Smooth muscle cell (in vitro differentiated cells): ENCODE measurements at regions not wholly inside any gene's neighbourhood (a gene's known extent, or its start where the extent isn't known, plus 50 kb on each side); places are given as distances from the start of the nearest gene placed in this dataset.

ENCODE experiments used
- DNase-seq: peaks from one replicate; lab custom pipeline; 2025; ENCODE audit not compliant: unreplicated experiment; lab: John Stamatoyannopoulos, UW
- H2AFZ ChIP-seq: fragments of 200-600 bp; sonication (generic); 2 replicates; pipeline ENCODE4 v1.6.0; 2016; ENCODE audit warnings: antibody characterized with exemption, low read depth, mild to moderate bottlenecking
- H3F3A ChIP-seq: fragments of 200-600 bp; sonication (generic); 2 replicates; pipeline ENCODE4 v1.6.0; 2017; ENCODE audit warnings: antibody characterized with exemption, low read depth
- H3K27ac ChIP-seq: fragments of 200-600 bp; sonication (generic); 2 replicates; pipeline ENCODE4 v1.5.1; 2016; ENCODE audit warnings: low read depth, mild to moderate bottlenecking
- H3K27me3 ChIP-seq: fragments of 200-600 bp; sonication (generic); 2 replicates; pipeline ENCODE4 v1.6.1; 2016; ENCODE audit warnings: low read depth, mild to moderate bottlenecking
- H3K36me3 ChIP-seq: fragments of 200-600 bp; sonication (generic); 2 replicates; pipeline ENCODE4 v1.5.1; 2016; ENCODE audit warnings: low read depth
- H3K4me1 ChIP-seq: fragments of 200-600 bp; sonication (generic); 2 replicates; pipeline ENCODE4 v1.5.1; 2016; ENCODE audit warnings: low read depth
- H3K4me2 ChIP-seq: fragments of 200-600 bp; sonication (generic); 2 replicates; pipeline ENCODE4 v1.6.0; 2016; ENCODE audit warnings: mild to moderate bottlenecking
- H3K4me3 ChIP-seq: fragments of 200-600 bp; sonication (generic); 2 replicates; pipeline ENCODE4 v1.5.1; 2016; ENCODE audit warnings: mild to moderate bottlenecking
- H3K79me2 ChIP-seq: fragments of 200-600 bp; sonication (generic); 2 replicates; pipeline ENCODE4 v1.6.0; 2016; ENCODE audit warnings: low read depth, mild to moderate bottlenecking
- H3K9ac ChIP-seq: fragments of 200-600 bp; sonication (generic); 2 replicates; pipeline ENCODE4 v1.6.0; 2016; ENCODE audit warnings: low read depth
- H3K9me3 ChIP-seq: fragments of 200-600 bp; sonication (generic); replicated peaks from 2 replicates; pipeline ENCODE4 v1.5.1; 2016; ENCODE audit warnings: low read depth
- H4K20me1 ChIP-seq: fragments of 200-600 bp; sonication (generic); 2 replicates; pipeline ENCODE4 v1.6.0; 2016; ENCODE audit warnings: low read depth
- WGBS: methylation state at CpG from one replicate; pipeline ENCODE4 v1.1.7; 2016; ENCODE audit warnings: low lambda C conversion rate; 5-methylcytosine and 5-hydroxymethylcytosine counted together
- TF ChIP-seq, protein P1 (sequence below): fragments of 200-600 bp; sonication (generic); IDR thresholded peaks from 2 replicates; pipeline ENCODE4 v1.5.1; 2017; ENCODE audit warnings: borderline replicate concordance, mild to moderate bottlenecking, antibody characterized with exemption; ENCODE audit not compliant: insufficient read depth, poor library complexity, severe bottlenecking

DNA sequence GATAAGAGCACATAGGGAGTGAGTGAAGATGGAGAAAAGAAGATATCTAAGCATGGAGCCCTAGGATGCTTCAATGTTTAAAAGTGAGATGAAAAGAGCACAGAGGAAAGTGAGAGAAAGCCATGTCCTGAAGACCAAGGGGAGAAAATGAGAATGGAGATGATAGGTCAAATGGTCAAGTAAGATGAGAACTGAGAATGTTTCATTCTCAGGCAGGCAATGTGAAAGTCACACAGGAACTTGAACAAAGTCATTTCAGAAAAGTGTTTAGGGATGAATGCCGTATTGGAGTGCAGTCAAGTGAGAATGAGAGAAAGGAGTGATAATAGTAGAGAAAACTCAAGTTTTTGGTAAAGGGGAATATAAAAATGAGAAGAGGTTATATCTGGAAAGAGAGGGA lies 148.7 kb upstream of the PTCHD1 start:
- WGBS, result 94% methylated on average over 1 of the region's 1 CpG

DNA sequence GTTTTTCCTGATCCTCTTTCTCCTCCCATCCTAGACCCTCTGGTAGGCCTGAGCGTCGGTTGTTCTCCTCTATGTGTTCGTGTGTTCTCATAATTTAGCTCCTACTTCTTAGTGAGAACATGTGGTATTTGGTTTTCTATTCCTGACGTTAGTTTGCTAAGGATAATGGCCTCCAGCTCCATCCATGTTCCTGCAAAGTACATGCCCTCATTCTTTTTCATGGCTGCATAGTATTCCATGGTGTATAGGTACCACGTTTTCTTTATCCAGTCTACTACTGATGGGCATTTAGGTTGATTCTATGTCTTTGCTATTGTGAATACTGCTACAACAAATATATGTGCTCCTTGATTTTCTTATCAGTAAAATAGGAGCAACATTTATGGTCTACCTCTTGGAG lies 146.8 kb upstream of the PTCHD1 start:
- Histone ChIP-seq H3F3A (no peaks in the 10 kb centered on the region), H2AFZ (no peak overlapping the region), H4K20me1 (no peaks in the 10 kb centered on the region), H3K9me3 (no peaks in the 10 kb centered on the region), H3K36me3 (no peaks in the 10 kb centered on the region), H3K27ac (no peak overlapping the region), H3K4me3 (no peak overlapping the region), H3K9ac (no peak overlapping the region), H3K27me3 (no peaks in the 10 kb centered on the region), H3K4me2 (no peak overlapping the region), H3K79me2 (no peaks in the 10 kb centered on the region), H3K4me1 (no peaks in the 10 kb centered on the region)
- no peak for DNase-seq
- TF ChIP-seq, protein P1, sequence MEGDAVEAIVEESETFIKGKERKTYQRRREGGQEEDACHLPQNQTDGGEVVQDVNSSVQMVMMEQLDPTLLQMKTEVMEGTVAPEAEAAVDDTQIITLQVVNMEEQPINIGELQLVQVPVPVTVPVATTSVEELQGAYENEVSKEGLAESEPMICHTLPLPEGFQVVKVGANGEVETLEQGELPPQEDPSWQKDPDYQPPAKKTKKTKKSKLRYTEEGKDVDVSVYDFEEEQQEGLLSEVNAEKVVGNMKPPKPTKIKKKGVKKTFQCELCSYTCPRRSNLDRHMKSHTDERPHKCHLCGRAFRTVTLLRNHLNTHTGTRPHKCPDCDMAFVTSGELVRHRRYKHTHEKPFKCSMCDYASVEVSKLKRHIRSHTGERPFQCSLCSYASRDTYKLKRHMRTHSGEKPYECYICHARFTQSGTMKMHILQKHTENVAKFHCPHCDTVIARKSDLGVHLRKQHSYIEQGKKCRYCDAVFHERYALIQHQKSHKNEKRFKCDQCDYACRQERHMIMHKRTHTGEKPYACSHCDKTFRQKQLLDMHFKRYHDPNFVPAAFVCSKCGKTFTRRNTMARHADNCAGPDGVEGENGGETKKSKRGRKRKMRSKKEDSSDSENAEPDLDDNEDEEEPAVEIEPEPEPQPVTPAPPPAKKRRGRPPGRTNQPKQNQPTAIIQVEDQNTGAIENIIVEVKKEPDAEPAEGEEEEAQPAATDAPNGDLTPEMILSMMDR, result no peak
- WGBS, result 86% methylated on average over 5 of the region's 5 CpGs

More for the DNA sequence above, 148.7 kb upstream of the PTCHD1 start:
- Histone ChIP-seq H3K9ac (no peak overlapping the region), H3K4me1 (no peaks in the 10 kb centered on the region), H3K27ac (no peak overlapping the region), H3K36me3 (no peaks in the 10 kb centered on the region), H3K4me3 (no peak overlapping the region), H2AFZ (no peak overlapping the region), H3K9me3 (no peaks in the 10 kb centered on the region), H4K20me1 (no peaks in the 10 kb centered on the region), H3K79me2 (no peaks in the 10 kb centered on the region), H3K27me3 (no peaks in the 10 kb centered on the region), H3F3A (no peaks in the 10 kb centered on the region), H3K4me2 (no peak overlapping the region)
- TF ChIP-seq, protein P1, result no peak
- DNase-seq, result no peak

DNA sequence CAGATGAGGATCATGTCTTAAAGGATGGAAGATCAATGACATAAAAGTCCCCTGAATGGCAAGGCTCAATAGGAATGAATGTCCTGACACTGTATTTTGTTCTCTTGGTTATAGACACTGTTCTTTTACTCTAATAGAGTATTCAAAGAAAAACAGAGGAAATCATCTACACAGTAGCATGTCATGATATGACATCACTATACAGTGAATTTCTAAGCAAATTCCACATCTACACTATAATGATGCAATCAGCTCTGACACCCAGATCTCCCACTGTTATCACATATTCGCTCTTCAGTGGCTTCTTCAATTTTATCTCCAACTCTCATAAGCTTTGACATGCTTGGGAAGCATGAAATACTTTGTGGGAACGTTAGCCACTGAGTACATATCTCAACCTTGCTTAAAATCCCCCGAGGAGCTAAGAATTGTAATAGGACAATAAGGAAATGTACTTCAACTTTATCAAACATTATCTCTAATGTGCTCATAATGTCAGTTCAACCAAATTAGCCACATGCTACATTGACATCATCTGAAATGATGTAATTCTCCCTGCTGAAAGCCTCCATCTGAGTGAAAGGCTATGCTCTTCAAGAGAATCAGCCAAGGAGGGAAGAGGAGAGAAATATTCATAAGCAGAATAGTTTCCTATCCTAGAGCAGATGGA lies 139.6 kb upstream of the PTCHD1 start:
- H3K9ac ChIP-seq, result no peak overlapping the region
- no peak overlapping the region for H2AFZ ChIP-seq
- H4K20me1 ChIP-seq, result no peaks in the 10 kb centered on the region
- no peak overlapping the region for H3K4me2 ChIP-seq
- H3K4me3 ChIP-seq, result no peak overlapping the region
- H3K9me3 ChIP-seq, result no peaks in the 10 kb centered on the region
- H3K36me3 ChIP-seq, result no peaks in the 10 kb centered on the region
- no peak overlapping the region for H3K27ac ChIP-seq
- H3F3A ChIP-seq, result no peaks in the 10 kb centered on the region
- WGBS, result 40% methylated on average over 3 of the region's 3 CpGs
- TF ChIP-seq, protein P1, result no peak
- H3K4me1 ChIP-seq, result no peaks in the 10 kb centered on the region
- DNase-seq, result no peak
- no peaks in the 10 kb centered on the region for H3K27me3 ChIP-seq
- no peaks in the 10 kb centered on the region for H3K79me2 ChIP-seq

DNA sequence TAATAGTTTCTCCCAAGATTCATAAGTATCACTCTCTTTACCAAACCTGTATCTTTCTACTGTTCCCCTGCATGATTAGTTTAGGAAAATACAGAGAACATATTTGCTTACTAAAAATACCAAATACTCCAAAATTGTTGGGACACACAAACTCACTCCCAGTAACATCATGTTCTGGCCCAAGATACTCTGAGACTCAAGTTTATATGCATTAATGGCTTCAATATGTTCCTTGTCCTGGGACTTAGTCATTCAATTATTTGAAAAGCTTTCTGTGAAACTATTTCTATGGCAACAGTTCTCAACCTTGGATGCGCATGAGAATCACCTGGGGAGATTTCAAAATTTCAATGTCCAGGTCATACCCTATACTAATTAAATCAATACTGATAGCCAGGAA lies 138.9 kb upstream of the PTCHD1 start:
- DNase-seq, result no peak
- H3K27me3 ChIP-seq, result no peaks in the 10 kb centered on the region

More for the DNA sequence above, 138.9 kb upstream of the PTCHD1 start:
- Histone ChIP-seq H4K20me1 (no peaks in the 10 kb centered on the region), H3K9me3 (no peaks in the 10 kb centered on the region), H3K27ac (no peak overlapping the region), H3K4me2 (no peak overlapping the region), H3F3A (no peaks in the 10 kb centered on the region), H3K4me1 (no peaks in the 10 kb centered on the region), H3K4me3 (no peak overlapping the region), H2AFZ (no peak overlapping the region), H3K36me3 (no peaks in the 10 kb centered on the region), H3K9ac (no peak overlapping the region), H3K79me2 (no peaks in the 10 kb centered on the region)
- TF ChIP-seq, protein P1, result no peak
- WGBS, result 95% methylated on average over 1 of the region's 1 CpG
